Progenitor cell of endocrine pancreas (in vitro differentiated cells): ENCODE measurements at regions not wholly inside any gene's neighbourhood (a gene's known extent, or its start where the extent isn't known, plus 50 kb on each side); places are given as distances from the start of the nearest gene placed in this dataset.
A peak's percentile ranks its signal among the peaks of the same experiment; 100 is the strongest.

Experiments
- DNase-seq: peaks from one replicate; pipeline ENCODE4 v3.0.0; 2021; ENCODE audit warnings: low spot score; ENCODE audit not compliant: unreplicated experiment
- H3K27ac Mint-ChIP-seq: 2 replicates; pipeline ENCODE4 v1.8.0; 2021; ENCODE audit warnings: mild to moderate bottlenecking, moderate library complexity, mixed read lengths
- H3K27me3 Mint-ChIP-seq: 2 replicates; pipeline ENCODE4 v1.8.0; 2021; ENCODE audit warnings: mixed read lengths
- H3K36me3 Mint-ChIP-seq: 2 replicates; pipeline ENCODE4 v1.8.0; 2022; ENCODE audit warnings: mixed read lengths; ENCODE audit not compliant: insufficient read depth
- H3K4me1 Mint-ChIP-seq: 2 replicates; pipeline ENCODE4 v1.8.0; 2021; ENCODE audit warnings: low read depth, mixed read lengths
- H3K4me3 Mint-ChIP-seq: 2 replicates; pipeline ENCODE4 v1.8.0; 2021; ENCODE audit warnings: low read depth, mild to moderate bottlenecking, moderate library complexity, mixed read lengths
- H3K9me3 Mint-ChIP-seq: 2 replicates; pipeline ENCODE4 v1.8.0; 2021; ENCODE audit warnings: low read depth, mixed read lengths
- CTCF ChIP-seq: fragments of 200-600 bp; sonication (generic); IDR thresholded peaks from one replicate; pipeline ENCODE4 v1.5.0; 2021; ENCODE audit warnings: antibody characterized with exemption, mild to moderate bottlenecking; ENCODE audit not compliant: unreplicated experiment

GRCh38 chr14:61925732-61926435 is 163.7 kb downstream of the SNAPC1 start:
- no peak for TF ChIP-seq CTCF
- no peak for DNase-seq
- no peak overlapping the region for H3K27ac Mint-ChIP-seq
- no peaks in the 10 kb centered on the region for H3K36me3 Mint-ChIP-seq
- H3K4me1 Mint-ChIP-seq: peaks cover 12% of the 10 kb centered on the region
- H3K4me3 Mint-ChIP-seq: no peak overlapping the region
- H3K27me3 Mint-ChIP-seq: peaks cover 3% of the 10 kb centered on the region
- no peaks in the 10 kb centered on the region for H3K9me3 Mint-ChIP-seq

- Mint-ChIP-seq H3K4me1 (peaks cover 12% of the 10 kb centered on the region), H3K9me3 (no peaks in the 10 kb centered on the region), H3K4me3 (no peak overlapping the region), H3K27ac (no peak overlapping the region), H3K27me3 (peaks cover 3% of the 10 kb centered on the region), H3K36me3 (no peaks in the 10 kb centered on the region)
- TF ChIP-seq CTCF: no peak
- DNase-seq: no peak
Measured at GRCh38 chr14:61927060-61927459, 164.8 kb downstream of the SNAPC1 start.

GRCh38 chr14:61927520-61927919 is 165.3 kb downstream of the SNAPC1 start:
- peaks cover 3% of the 10 kb centered on the region for H3K27me3 Mint-ChIP-seq
- peak overlapping the region; percentile 22 for H3K27ac Mint-ChIP-seq
- no peaks in the 10 kb centered on the region for H3K36me3 Mint-ChIP-seq

GRCh38 chr14:61928300-61928699 is 166.1 kb downstream of the SNAPC1 start:
- TF ChIP-seq CTCF: no peak
- Mint-ChIP-seq H3K27me3 (peaks cover 3% of the 10 kb centered on the region), H3K9me3 (peaks cover 5% of the 10 kb centered on the region), H3K27ac (no peak overlapping the region), H3K4me1 (peaks cover 11% of the 10 kb centered on the region), H3K4me3 (no peak overlapping the region), H3K36me3 (no peaks in the 10 kb centered on the region)
- DNase-seq: no peak

More at GRCh38 chr14:61927520-61927919, 165.3 kb downstream of the SNAPC1 start:
- no peak for TF ChIP-seq CTCF
- Mint-ChIP-seq H3K4me3 (no peak overlapping the region), H3K4me1 (peaks cover 12% of the 10 kb centered on the region), H3K9me3 (peaks cover 5% of the 10 kb centered on the region)
- DNase-seq: no peak

- Mint-ChIP-seq H3K4me1 (peaks cover 10% of the 10 kb centered on the region), H3K4me3 (no peak overlapping the region), H3K27ac (no peak overlapping the region), H3K27me3 (peaks cover 3% of the 10 kb centered on the region), H3K9me3 (peaks cover 5% of the 10 kb centered on the region), H3K36me3 (no peaks in the 10 kb centered on the region)
- no peak for TF ChIP-seq CTCF
- no peak for DNase-seq
Measured at GRCh38 chr14:61928701-61929100, 166.5 kb downstream of the SNAPC1 start.
